NCI-H1694 treated with DMSO at 0.1 percent for 48 hours (cell line): ENCODE measurements at regions not wholly inside any gene's neighbourhood (a gene's known extent, or its start where the extent isn't known, plus 50 kb on each side); places are given as distances from the start of the nearest gene placed in this dataset.
"Not testable (repeated sequence)": the region's sequence is repeated elsewhere in the genome, so short reads cannot be mapped to it uniquely, and the experiment has no call there.

Experiments
- DNase-seq: peaks from one replicate; lab custom pipeline; 2025; lab: John Stamatoyannopoulos, UW

GRCh38 chr7:65510187-65510538 lies 136.5 kb downstream of the ZNF92 start:
- not testable (repeated sequence) for DNase-seq

GRCh38 chr7:65519751-65520150 lies 146.1 kb downstream of the ZNF92 start:
- not testable (repeated sequence) for DNase-seq

GRCh38 chr7:65545465-65546161 lies 172.0 kb downstream of the ZNF92 start:
- not testable (repeated sequence) for DNase-seq

- not testable (repeated sequence) for DNase-seq
These were observed 176.2 kb downstream of the ZNF92 start for GRCh38 chr7:65549589-65550443.

- not testable (repeated sequence) for DNase-seq
These were observed 176.8 kb downstream of the ZNF92 start for GRCh38 chr7:65550444-65550809.

GRCh38 chr7:65551042-65551441 lies 177.4 kb downstream of the ZNF92 start:
- DNase-seq = not testable (repeated sequence)

- not testable (repeated sequence) for DNase-seq
These were observed 181.2 kb downstream of the ZNF92 start for GRCh38 chr7:65554553-65555476.

GRCh38 chr7:65558584-65558983 lies 184.9 kb downstream of the ZNF92 start:
- not testable (repeated sequence) for DNase-seq

GRCh38 chr7:65561786-65562372 lies 188.2 kb downstream of the ZNF92 start:
- not testable (repeated sequence) for DNase-seq

- DNase-seq = not testable (repeated sequence)
These were observed 188.9 kb downstream of the ZNF92 start for GRCh38 chr7:65562522-65562921.

- DNase-seq = not testable (repeated sequence)
These were observed 189.7 kb downstream of the ZNF92 start for GRCh38 chr7:65563333-65563732.

GRCh38 chr7:65568226-65568625 lies 194.6 kb downstream of the ZNF92 start:
- not testable (repeated sequence) for DNase-seq

GRCh38 chr7:65570990-65571389 lies 197.3 kb downstream of the ZNF92 start:
- not testable (repeated sequence) for DNase-seq

GRCh38 chr7:65572581-65572980 lies 198.9 kb downstream of the ZNF92 start:
- DNase-seq = not testable (repeated sequence)

GRCh38 chr7:65576370-65576769 lies 202.7 kb downstream of the ZNF92 start:
- DNase-seq = not testable (repeated sequence)

GRCh38 chr7:65582518-65583119 lies 209.0 kb downstream of the ZNF92 start:
- DNase-seq = not testable (repeated sequence)

GRCh38 chr7:65602495-65602894 lies 228.8 kb downstream of the ZNF92 start:
- DNase-seq = not testable (repeated sequence)

GRCh38 chr7:65609131-65609530 lies 235.5 kb downstream of the ZNF92 start:
- no peak for DNase-seq

GRCh38 chr7:65613644-65614289 lies 240.1 kb downstream of the ZNF92 start:
- DNase-seq = not testable (repeated sequence)

GRCh38 chr7:65616111-65616510 lies 242.5 kb downstream of the ZNF92 start:
- not testable (repeated sequence) for DNase-seq

GRCh38 chr7:65620216-65620615 lies 246.6 kb downstream of the ZNF92 start:
- DNase-seq = not testable (repeated sequence)
